HPDE6-E6E7 (cell line): ENCODE measurements at regions not wholly inside any gene's neighbourhood (a gene's known extent, or its start where the extent isn't known, plus 50 kb on each side); places are given as distances from the start of the nearest gene placed in this dataset.
"Not testable (repeated sequence)": the region's sequence is repeated elsewhere in the genome, so short reads cannot be mapped to it uniquely, and the experiment has no call there.

Experiments used
- DNase-seq: peaks from one replicate; pipeline ENCODE4 v3.0.0; 2011; ENCODE audit warnings: missing footprints; ENCODE audit errors: extremely low spot score

- DNase-seq, result no peak
Observed at GRCh38 chr1:222181191-222181590, 366.7 kb downstream of the HHIPL2 start.

GRCh38 chr1:222177496-222177895 is 370.4 kb downstream of the HHIPL2 start:
- DNase-seq, result not testable (repeated sequence)

GRCh38 chr1:222171005-222171404 is 376.9 kb downstream of the HHIPL2 start:
- DNase-seq, result no peak

GRCh38 chr1:222168621-222169020 is 379.3 kb downstream of the HHIPL2 start:
- no peak for DNase-seq

- no peak for DNase-seq
Observed at GRCh38 chr1:222167896-222168295, 380.0 kb downstream of the HHIPL2 start.

GRCh38 chr1:222167111-222167510 is 380.8 kb downstream of the HHIPL2 start:
- DNase-seq, result peak; percentile 73

GRCh38 chr1:222165629-222166028 is 382.3 kb downstream of the HHIPL2 start:
- no peak for DNase-seq

GRCh38 chr1:222163895-222164294 is 384.0 kb downstream of the HHIPL2 start:
- no peak for DNase-seq

- DNase-seq, result no peak
Observed at GRCh38 chr1:222161676-222162075, 386.2 kb downstream of the HHIPL2 start.

GRCh38 chr1:222157612-222158011 is 390.3 kb downstream of the HHIPL2 start:
- DNase-seq, result no peak

- DNase-seq, result no peak
Observed at GRCh38 chr1:222140206-222140605, 398.3 kb upstream of the DUSP10 start.

- no peak for DNase-seq
Observed at GRCh38 chr1:222138095-222138494, 396.2 kb upstream of the DUSP10 start.

- no peak for DNase-seq
Observed at GRCh38 chr1:222136869-222137268, 395.0 kb upstream of the DUSP10 start.

GRCh38 chr1:222129041-222129440 is 387.2 kb upstream of the DUSP10 start:
- no peak for DNase-seq

- DNase-seq, result no peak
Observed at GRCh38 chr1:222127526-222128152, 385.8 kb upstream of the DUSP10 start.

- DNase-seq, result no peak
Observed at GRCh38 chr1:222127096-222127495, 385.2 kb upstream of the DUSP10 start.

- DNase-seq, result no peak
Observed at GRCh38 chr1:222126052-222126451, 384.2 kb upstream of the DUSP10 start.

GRCh38 chr1:222124602-222125001 is 382.7 kb upstream of the DUSP10 start:
- no peak for DNase-seq

- DNase-seq, result no peak
Observed at GRCh38 chr1:222123111-222123510, 381.2 kb upstream of the DUSP10 start.

- DNase-seq, result no peak
Observed at GRCh38 chr1:222117809-222118208, 375.9 kb upstream of the DUSP10 start.

GRCh38 chr1:222114536-222115156 is 372.8 kb upstream of the DUSP10 start:
- no peak for DNase-seq

GRCh38 chr1:222109836-222110235 is 367.9 kb upstream of the DUSP10 start:
- no peak for DNase-seq

GRCh38 chr1:222107975-222108374 is 366.1 kb upstream of the DUSP10 start:
- no peak for DNase-seq

GRCh38 chr1:222107267-222107666 is 365.4 kb upstream of the DUSP10 start:
- no peak for DNase-seq
